SK-N-SH (cell line): ENCODE measurements at regions not wholly inside any gene's neighbourhood (a gene's known extent, or its start where the extent isn't known, plus 50 kb on each side); places are given as distances from the start of the nearest gene placed in this dataset.

Source experiments
- FOXM1 ChIP-seq: IDR thresholded peaks from 2 replicates; pipeline ENCODE4 v1.4.0; 2012; ENCODE audit warnings: low read depth, mild to moderate bottlenecking
- GATA2 ChIP-seq: sonication (generic); formaldehyde crosslinking; IDR thresholded peaks from 2 replicates; pipeline ENCODE4 v1.5.0; 2020; ENCODE audit warnings: mild to moderate bottlenecking, missing genetic modification reagents
- RCOR1 ChIP-seq: fragments of 150-350 bp; IDR thresholded peaks from 2 replicates; pipeline ENCODE4 v1.6.1; 2017; ENCODE audit warnings: antibody characterized with exemption, low read length
- SIN3A ChIP-seq: IDR thresholded peaks from 2 replicates; pipeline ENCODE4 v1.6.1; 2012; ENCODE audit warnings: low read depth, mild to moderate bottlenecking, low read length, moderate library complexity, borderline replicate concordance
- YY1 ChIP-seq: IDR thresholded peaks from 2 replicates; pipeline ENCODE4 v1.4.0; 2012; ENCODE audit warnings: low read depth, mild to moderate bottlenecking
- TF ChIP-seq, protein P1 (sequence below): fragments of 200-600 bp; sonication (generic); IDR thresholded peaks from 2 replicates; pipeline ENCODE4 v1.6.1; 2017; ENCODE audit warnings: antibody characterized with exemption, mild to moderate bottlenecking, moderate library complexity
- TF ChIP-seq, protein P2 (sequence below): fragments of 150-350 bp; IDR thresholded peaks from 2 replicates; pipeline ENCODE4 v1.6.1; 2017; ENCODE audit warnings: antibody characterized with exemption, low read length, low read depth, borderline replicate concordance

DNA sequence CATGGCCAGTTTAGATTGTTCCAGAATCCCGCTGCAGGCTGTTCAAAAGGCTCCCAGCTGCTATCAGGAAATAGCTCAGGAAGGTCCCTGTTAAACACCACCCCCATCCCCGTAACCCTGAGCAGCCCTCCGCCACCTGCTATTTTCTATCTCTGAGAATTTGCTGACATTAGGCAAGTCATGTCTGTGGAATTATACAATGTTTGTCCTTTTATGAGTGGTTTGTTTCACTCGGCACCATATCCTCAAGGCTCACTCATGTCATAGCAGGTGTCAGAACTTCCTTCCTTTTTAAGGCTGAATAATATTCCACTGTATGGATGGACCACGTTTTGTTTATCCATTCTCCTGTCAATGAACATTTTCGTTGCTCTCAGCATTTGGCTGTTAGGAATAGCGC lies 164.3 kb upstream of the FOXF1 start:
- TF ChIP-seq, protein P1, sequence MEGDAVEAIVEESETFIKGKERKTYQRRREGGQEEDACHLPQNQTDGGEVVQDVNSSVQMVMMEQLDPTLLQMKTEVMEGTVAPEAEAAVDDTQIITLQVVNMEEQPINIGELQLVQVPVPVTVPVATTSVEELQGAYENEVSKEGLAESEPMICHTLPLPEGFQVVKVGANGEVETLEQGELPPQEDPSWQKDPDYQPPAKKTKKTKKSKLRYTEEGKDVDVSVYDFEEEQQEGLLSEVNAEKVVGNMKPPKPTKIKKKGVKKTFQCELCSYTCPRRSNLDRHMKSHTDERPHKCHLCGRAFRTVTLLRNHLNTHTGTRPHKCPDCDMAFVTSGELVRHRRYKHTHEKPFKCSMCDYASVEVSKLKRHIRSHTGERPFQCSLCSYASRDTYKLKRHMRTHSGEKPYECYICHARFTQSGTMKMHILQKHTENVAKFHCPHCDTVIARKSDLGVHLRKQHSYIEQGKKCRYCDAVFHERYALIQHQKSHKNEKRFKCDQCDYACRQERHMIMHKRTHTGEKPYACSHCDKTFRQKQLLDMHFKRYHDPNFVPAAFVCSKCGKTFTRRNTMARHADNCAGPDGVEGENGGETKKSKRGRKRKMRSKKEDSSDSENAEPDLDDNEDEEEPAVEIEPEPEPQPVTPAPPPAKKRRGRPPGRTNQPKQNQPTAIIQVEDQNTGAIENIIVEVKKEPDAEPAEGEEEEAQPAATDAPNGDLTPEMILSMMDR = no peak
- TF ChIP-seq SIN3A = no peak
- TF ChIP-seq YY1 = no peak
- TF ChIP-seq, protein P2, sequence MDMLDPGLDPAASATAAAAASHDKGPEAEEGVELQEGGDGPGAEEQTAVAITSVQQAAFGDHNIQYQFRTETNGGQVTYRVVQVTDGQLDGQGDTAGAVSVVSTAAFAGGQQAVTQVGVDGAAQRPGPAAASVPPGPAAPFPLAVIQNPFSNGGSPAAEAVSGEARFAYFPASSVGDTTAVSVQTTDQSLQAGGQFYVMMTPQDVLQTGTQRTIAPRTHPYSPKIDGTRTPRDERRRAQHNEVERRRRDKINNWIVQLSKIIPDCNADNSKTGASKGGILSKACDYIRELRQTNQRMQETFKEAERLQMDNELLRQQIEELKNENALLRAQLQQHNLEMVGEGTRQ = no peak
- TF ChIP-seq GATA2 (CRISPR knock-in tag) = no peak
- no peak for TF ChIP-seq FOXM1
- no peak for TF ChIP-seq RCOR1
